ENCODE measurements at regions not wholly inside any gene's neighbourhood (a gene's known extent, or its start where the extent isn't known, plus 50 kb on each side); places are given as distances from the start of the nearest gene placed in this dataset.

GRCh38 chrX:77088233-77088632, 359.0 kb upstream of the FGF16 start:
- TF ChIP-seq EP300 (conservative IDR thresholded peaks at IDR 0.05; ENCODE audit: poor library complexity, severe bottlenecking) (no peak), RAD21 (conservative IDR thresholded peaks at IDR 0.05) (no peak), TAF1 (IDR thresholded peaks at IDR 0.05; ENCODE audit: low read depth) (no peak), MXI1 (conservative IDR thresholded peaks at IDR 0.05; ENCODE audit: poor library complexity, severe bottlenecking) (no peak), EZH2 (IDR thresholded peaks at IDR 0.05; ENCODE audit: borderline replicate concordance, insufficient read depth, low read length, poor library complexity, severe bottlenecking) (no peak), POLR2AphosphoS5 (IDR thresholded peaks at IDR 0.05) (no peak)
- TF ChIP-seq, protein P1, sequence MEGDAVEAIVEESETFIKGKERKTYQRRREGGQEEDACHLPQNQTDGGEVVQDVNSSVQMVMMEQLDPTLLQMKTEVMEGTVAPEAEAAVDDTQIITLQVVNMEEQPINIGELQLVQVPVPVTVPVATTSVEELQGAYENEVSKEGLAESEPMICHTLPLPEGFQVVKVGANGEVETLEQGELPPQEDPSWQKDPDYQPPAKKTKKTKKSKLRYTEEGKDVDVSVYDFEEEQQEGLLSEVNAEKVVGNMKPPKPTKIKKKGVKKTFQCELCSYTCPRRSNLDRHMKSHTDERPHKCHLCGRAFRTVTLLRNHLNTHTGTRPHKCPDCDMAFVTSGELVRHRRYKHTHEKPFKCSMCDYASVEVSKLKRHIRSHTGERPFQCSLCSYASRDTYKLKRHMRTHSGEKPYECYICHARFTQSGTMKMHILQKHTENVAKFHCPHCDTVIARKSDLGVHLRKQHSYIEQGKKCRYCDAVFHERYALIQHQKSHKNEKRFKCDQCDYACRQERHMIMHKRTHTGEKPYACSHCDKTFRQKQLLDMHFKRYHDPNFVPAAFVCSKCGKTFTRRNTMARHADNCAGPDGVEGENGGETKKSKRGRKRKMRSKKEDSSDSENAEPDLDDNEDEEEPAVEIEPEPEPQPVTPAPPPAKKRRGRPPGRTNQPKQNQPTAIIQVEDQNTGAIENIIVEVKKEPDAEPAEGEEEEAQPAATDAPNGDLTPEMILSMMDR (IDR thresholded peaks at IDR 0.05; ENCODE audit: poor library complexity, severe bottlenecking), result no peak

Data from neural cell (in vitro differentiated cells).